Naive thymus-derived CD8-positive, alpha-beta T cell (primary cell): ENCODE measurements at regions not wholly inside any gene's neighbourhood (a gene's known extent, or its start where the extent isn't known, plus 50 kb on each side); places are given as distances from the start of the nearest gene placed in this dataset.

Experiments
- ATAC-seq, 2 donors: fragments of 150-1000 bp; cut with Tn5 transposase in 1 of 2; sonication (Bioruptor Pico), chemical (Tn5 transposase) in 1 of 2; 1 replicate in 1 of 2; 2 replicates in 1 of 2; pipeline ENCODE4 v1.10.0; 2021; ENCODE audit warnings: mild to moderate bottlenecking in 2 of 2, moderate library complexity in 2 of 2
- POLR2A ChIA-PET: fragments of 350-600 bp; sonication (Branson Sonifier 250); formaldehyde crosslinking; loops from one replicate; lab custom pipeline; 2021; ENCODE audit warnings: antibody characterized with exemption; lab: Charles Lee
- DNase-seq, 10 donors: peaks; one replicate each; pipeline versions ENCODE4 v3.0.0 to v3.0.0-alpha.2; 2020 to 2022
- H3K27ac Mint-ChIP-seq, 10 donors: one replicate each; pipeline ENCODE4 v1.8.0; 2020 to 2022; ENCODE audit warnings: mild to moderate bottlenecking in 10 of 10, mixed read lengths in 10 of 10, moderate library complexity in 4 of 10, inconsistent platforms in 1 of 10
- H3K27me3 Mint-ChIP-seq, 5 donors: one replicate each; pipeline ENCODE4 v1.8.0; 2021 to 2022; ENCODE audit warnings: mixed read lengths in 5 of 5
- H3K36me3 Mint-ChIP-seq, 3 donors: one replicate each; pipeline ENCODE4 v1.8.0; 2020 to 2022; ENCODE audit warnings: mixed read lengths in 3 of 3, mild to moderate bottlenecking in 2 of 3, inconsistent platforms in 1 of 3
- H3K4me1 Mint-ChIP-seq, 4 donors: one replicate each; pipeline ENCODE4 v1.8.0; 2021 to 2022; ENCODE audit warnings: mixed read lengths in 4 of 4
- H3K4me3 Mint-ChIP-seq, 10 donors: one replicate each; pipeline ENCODE4 v1.8.0; 2020 to 2022; ENCODE audit warnings: mild to moderate bottlenecking in 10 of 10, mixed read lengths in 10 of 10, moderate library complexity in 6 of 10, inconsistent platforms in 1 of 10
- H3K9me3 Mint-ChIP-seq, 9 donors: one replicate each; pipeline ENCODE4 v1.8.0; 2020 to 2022; ENCODE audit warnings: mixed read lengths in 9 of 9, mild to moderate bottlenecking in 3 of 9, inconsistent platforms in 1 of 9, moderate library complexity in 1 of 9

GRCh38 chrX:34879886-34880285, 62.7 kb upstream of the FAM47B start:
- Mint-ChIP-seq H3K27ac (no peak overlapping the region), H3K4me3 (no peak overlapping the region), H3K9me3 (peaks cover 0 to 5% (median 0%) of the 10 kb centered on the region in 9 donors), H3K36me3 (no peaks in the 10 kb centered on the region), H3K27me3 (no peaks in the 10 kb centered on the region), H3K4me1 (no peaks in the 10 kb centered on the region)
- DNase-seq (no peak), ATAC-seq (no peak)
- POLR2A ChIA-PET = no interaction called here

DNA sequence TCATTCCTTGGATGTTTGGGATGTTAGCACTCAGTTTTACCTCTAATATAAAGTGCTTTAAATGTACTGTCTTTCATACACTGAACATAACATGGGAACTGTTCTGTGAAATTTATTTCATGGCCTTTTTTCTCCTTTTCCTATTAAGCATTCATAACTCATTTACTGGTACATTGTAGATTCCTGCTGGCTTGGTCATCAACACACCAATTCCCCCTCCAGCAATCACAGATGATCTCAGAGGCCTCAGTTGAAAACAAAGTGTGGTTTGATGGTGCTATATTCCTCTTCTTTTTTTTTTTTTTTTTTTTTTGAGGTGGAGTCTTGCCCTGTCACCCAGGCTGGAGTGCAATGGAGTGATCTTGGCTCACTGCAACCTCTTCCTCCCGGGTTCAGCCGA, 61.9 kb upstream of the FAM47B start:
- no peaks in the 10 kb centered on the region for H3K36me3 Mint-ChIP-seq
- H3K9me3 Mint-ChIP-seq = peaks cover 0 to 4% (median 0%) of the 10 kb centered on the region in 9 donors
- POLR2A ChIA-PET = no interaction called here
- ATAC-seq = no peak
- H3K4me1 Mint-ChIP-seq = no peaks in the 10 kb centered on the region
- no peak overlapping the region for H3K4me3 Mint-ChIP-seq
- DNase-seq = no peak
- no peak overlapping the region for H3K27ac Mint-ChIP-seq
- H3K27me3 Mint-ChIP-seq = no peaks in the 10 kb centered on the region

GRCh38 chrX:34881671-34882070, 60.9 kb upstream of the FAM47B start:
- Mint-ChIP-seq H3K4me1 (no peaks in the 10 kb centered on the region), H3K9me3 (peaks cover 0 to 2% (median 0%) of the 10 kb centered on the region in 9 donors), H3K27me3 (no peaks in the 10 kb centered on the region), H3K36me3 (no peaks in the 10 kb centered on the region), H3K27ac (no peak overlapping the region), H3K4me3 (no peak overlapping the region)
- ATAC-seq (no peak), DNase-seq (no peak)
- POLR2A ChIA-PET = no interaction called here

- Mint-ChIP-seq H3K9me3 (peaks cover 0 to 2% (median 0%) of the 10 kb centered on the region in 9 donors), H3K27me3 (no peaks in the 10 kb centered on the region), H3K27ac (no peak overlapping the region), H3K4me3 (no peak overlapping the region), H3K4me1 (no peaks in the 10 kb centered on the region), H3K36me3 (no peaks in the 10 kb centered on the region)
- POLR2A ChIA-PET = no interaction called here
- DNase-seq (no peak), ATAC-seq (no peak)
Measured at GRCh38 chrX:34884817-34885216, 57.8 kb upstream of the FAM47B start.

DNA sequence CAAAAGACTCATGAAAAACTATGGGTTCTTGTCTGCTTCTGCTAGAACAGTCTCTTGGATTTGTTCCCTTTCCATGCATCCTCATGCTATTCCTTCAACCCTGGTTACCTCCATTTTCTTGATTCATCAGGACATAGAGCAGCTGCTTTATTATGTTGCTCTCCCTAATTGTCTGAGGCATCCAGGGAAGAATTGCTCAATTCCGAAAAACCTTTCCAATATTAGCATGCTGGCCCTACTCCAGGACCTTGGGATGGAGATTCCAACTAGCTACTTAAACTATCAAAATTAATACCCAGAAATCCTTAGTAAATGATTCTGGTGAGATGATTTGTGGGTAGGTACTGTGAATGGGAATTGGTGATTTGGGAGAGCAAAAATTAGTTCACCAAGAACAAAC, 56.6 kb upstream of the FAM47B start:
- no peaks in the 10 kb centered on the region for H3K27me3 Mint-ChIP-seq
- H3K27ac Mint-ChIP-seq = no peak overlapping the region
- no peak for DNase-seq
- no peaks in the 10 kb centered on the region for H3K4me1 Mint-ChIP-seq
- POLR2A ChIA-PET = no interaction called here
- no peak overlapping the region for H3K4me3 Mint-ChIP-seq
- no peaks in the 10 kb centered on the region for H3K36me3 Mint-ChIP-seq
- no peak for ATAC-seq
- H3K9me3 Mint-ChIP-seq = peaks cover 0 to 2% (median 0%) of the 10 kb centered on the region in 9 donors

GRCh38 chrX:34891391-34891790, 51.2 kb upstream of the FAM47B start:
- ATAC-seq = no peak
- H3K4me1 Mint-ChIP-seq = no peaks in the 10 kb centered on the region
- no peak overlapping the region for H3K4me3 Mint-ChIP-seq

More at GRCh38 chrX:34891391-34891790, 51.2 kb upstream of the FAM47B start:
- H3K27me3 Mint-ChIP-seq = no peaks in the 10 kb centered on the region
- no peaks in the 10 kb centered on the region for H3K36me3 Mint-ChIP-seq
- POLR2A ChIA-PET = no interaction called here
- DNase-seq = no peak
- H3K9me3 Mint-ChIP-seq = peaks cover 0 to 4% (median 0%) of the 10 kb centered on the region in 9 donors
- H3K27ac Mint-ChIP-seq = no peak overlapping the region
